ENCODE measurements at regions not wholly inside any gene's neighbourhood (a gene's known extent, or its start where the extent isn't known, plus 50 kb on each side); places are given as distances from the start of the nearest gene placed in this dataset.
"Not testable (repeated sequence)": the region's sequence is repeated elsewhere in the genome, so short reads cannot be mapped to it uniquely, and the experiment has no call there.

- H3K4me1 Mint-ChIP-seq; H3K9me3 Mint-ChIP-seq; H3K4me3 Mint-ChIP-seq; DNase-seq; H3K36me3 Mint-ChIP-seq (ENCODE audit: low read depth); H3K27ac Mint-ChIP-seq; H3K27me3 Mint-ChIP-seq; POLR2A ChIA-PET; CTCF ChIA-PET: not testable (repeated sequence)
Observed at GRCh38 chr21:6093870-6094269, 4427.5 kb upstream of the TPTE start.

- POLR2A ChIA-PET; H3K27me3 Mint-ChIP-seq; DNase-seq; H3K4me1 Mint-ChIP-seq; CTCF ChIA-PET; H3K9me3 Mint-ChIP-seq; H3K27ac Mint-ChIP-seq; H3K4me3 Mint-ChIP-seq; H3K36me3 Mint-ChIP-seq (ENCODE audit: low read depth): not testable (repeated sequence)
Observed at GRCh38 chr21:6095304-6095703, 4426.1 kb upstream of the TPTE start.

GRCh38 chr21:6096560-6097424 lies 4424.6 kb upstream of the TPTE start:
- not testable (repeated sequence) for H3K27ac Mint-ChIP-seq, H3K4me1 Mint-ChIP-seq

GRCh38 chr21:6097736-6098135 lies 4423.6 kb upstream of the TPTE start:
- H3K4me1 Mint-ChIP-seq; CTCF ChIA-PET; H3K36me3 Mint-ChIP-seq (ENCODE audit: low read depth); POLR2A ChIA-PET; H3K9me3 Mint-ChIP-seq; DNase-seq; H3K4me3 Mint-ChIP-seq; H3K27me3 Mint-ChIP-seq; H3K27ac Mint-ChIP-seq: not testable (repeated sequence)

More at GRCh38 chr21:6096560-6097424, 4424.6 kb upstream of the TPTE start:
- POLR2A ChIA-PET; H3K27me3 Mint-ChIP-seq; DNase-seq; H3K9me3 Mint-ChIP-seq; H3K36me3 Mint-ChIP-seq (ENCODE audit: low read depth); H3K4me3 Mint-ChIP-seq; CTCF ChIA-PET: not testable (repeated sequence)

GRCh38 chr21:6098191-6098935 lies 4423.0 kb upstream of the TPTE start:
- H3K4me3 Mint-ChIP-seq; POLR2A ChIA-PET; H3K27me3 Mint-ChIP-seq; H3K36me3 Mint-ChIP-seq (ENCODE audit: low read depth); DNase-seq; H3K9me3 Mint-ChIP-seq; H3K4me1 Mint-ChIP-seq; H3K27ac Mint-ChIP-seq; CTCF ChIA-PET: not testable (repeated sequence)

- POLR2A ChIA-PET; DNase-seq; H3K27me3 Mint-ChIP-seq; H3K4me1 Mint-ChIP-seq; CTCF ChIA-PET; H3K9me3 Mint-ChIP-seq; H3K4me3 Mint-ChIP-seq; H3K36me3 Mint-ChIP-seq (ENCODE audit: low read depth); H3K27ac Mint-ChIP-seq: not testable (repeated sequence)
Observed at GRCh38 chr21:6101588-6101987, 4419.8 kb upstream of the TPTE start.

GRCh38 chr21:6104546-6104945 lies 4416.8 kb upstream of the TPTE start:
- H3K27ac Mint-ChIP-seq; CTCF ChIA-PET; DNase-seq; H3K4me3 Mint-ChIP-seq; H3K4me1 Mint-ChIP-seq; POLR2A ChIA-PET; H3K9me3 Mint-ChIP-seq; H3K36me3 Mint-ChIP-seq (ENCODE audit: low read depth); H3K27me3 Mint-ChIP-seq: not testable (repeated sequence)

- POLR2A ChIA-PET; DNase-seq; CTCF ChIA-PET; H3K36me3 Mint-ChIP-seq (ENCODE audit: low read depth); H3K27me3 Mint-ChIP-seq; H3K9me3 Mint-ChIP-seq; H3K4me3 Mint-ChIP-seq; H3K4me1 Mint-ChIP-seq; H3K27ac Mint-ChIP-seq: not testable (repeated sequence)
Observed at GRCh38 chr21:6106686-6107567, 4414.5 kb upstream of the TPTE start.

GRCh38 chr21:6108894-6109293 lies 4412.5 kb upstream of the TPTE start:
- H3K4me1 Mint-ChIP-seq; H3K27ac Mint-ChIP-seq; H3K27me3 Mint-ChIP-seq; DNase-seq; CTCF ChIA-PET; H3K36me3 Mint-ChIP-seq (ENCODE audit: low read depth); H3K9me3 Mint-ChIP-seq; H3K4me3 Mint-ChIP-seq; POLR2A ChIA-PET: not testable (repeated sequence)

- DNase-seq; H3K4me1 Mint-ChIP-seq; CTCF ChIA-PET; H3K27ac Mint-ChIP-seq; H3K9me3 Mint-ChIP-seq; POLR2A ChIA-PET; H3K27me3 Mint-ChIP-seq; H3K4me3 Mint-ChIP-seq; H3K36me3 Mint-ChIP-seq (ENCODE audit: low read depth): not testable (repeated sequence)
Observed at GRCh38 chr21:6109774-6110173, 4411.6 kb upstream of the TPTE start.

- CTCF ChIA-PET; H3K27ac Mint-ChIP-seq; H3K4me3 Mint-ChIP-seq; H3K36me3 Mint-ChIP-seq (ENCODE audit: low read depth); H3K4me1 Mint-ChIP-seq; H3K27me3 Mint-ChIP-seq; DNase-seq; H3K9me3 Mint-ChIP-seq; POLR2A ChIA-PET: not testable (repeated sequence)
Observed at GRCh38 chr21:6110716-6111343, 4410.6 kb upstream of the TPTE start.

- H3K4me3 Mint-ChIP-seq; CTCF ChIA-PET; H3K4me1 Mint-ChIP-seq; H3K27me3 Mint-ChIP-seq; H3K9me3 Mint-ChIP-seq; H3K27ac Mint-ChIP-seq; H3K36me3 Mint-ChIP-seq (ENCODE audit: low read depth); POLR2A ChIA-PET: not testable (repeated sequence)
- DNase-seq, result peak; percentile 7
Observed at GRCh38 chr21:6111354-6111753, 4410.0 kb upstream of the TPTE start.

- DNase-seq; H3K9me3 Mint-ChIP-seq; H3K4me3 Mint-ChIP-seq; POLR2A ChIA-PET; H3K27me3 Mint-ChIP-seq; CTCF ChIA-PET; H3K27ac Mint-ChIP-seq; H3K36me3 Mint-ChIP-seq (ENCODE audit: low read depth); H3K4me1 Mint-ChIP-seq: not testable (repeated sequence)
Observed at GRCh38 chr21:6118336-6118735, 4403.0 kb upstream of the TPTE start.

Data from activated CD4-positive, alpha-beta T cell treated with anti-CD3 and anti-CD28 coated beads, Interleukin-2, amount 10 ng/mL, durations not matched to agents 7 days and 5 days (primary cell).